GM12891 (cell line): ENCODE measurements at regions not wholly inside any gene's neighbourhood (a gene's known extent, or its start where the extent isn't known, plus 50 kb on each side); places are given as distances from the start of the nearest gene placed in this dataset.

ENCODE experiments used
- PAX5 ChIP-seq: IDR thresholded peaks from 2 replicates; pipeline ENCODE4 v1.6.1; 2011; ENCODE audit warnings: low read length, moderate library complexity, mild to moderate bottlenecking; ENCODE audit not compliant: insufficient read depth, severe bottlenecking
- POLR2A ChIP-seq: IDR thresholded peaks from 2 replicates; pipeline ENCODE4 v1.6.1; 2011; ENCODE audit warnings: low read depth, low read length, control low read depth
- POLR2AphosphoS5 ChIP-seq: IDR thresholded peaks from 2 replicates; pipeline ENCODE4 v1.6.1; 2011; ENCODE audit warnings: low read depth, low read length, control low read depth
- POU2F2 ChIP-seq: IDR thresholded peaks from 2 replicates; pipeline ENCODE4 v1.6.1; 2011; ENCODE audit warnings: low read depth, mild to moderate bottlenecking, control low read depth, low read length, moderate library complexity
- SPI1 ChIP-seq: IDR thresholded peaks from 2 replicates; pipeline ENCODE4 v1.6.1; 2011; ENCODE audit warnings: low read depth, low read length, control low read depth
- TAF1 ChIP-seq: IDR thresholded peaks from 2 replicates; pipeline ENCODE4 v1.6.1; 2011; ENCODE audit warnings: low read depth, low read length, control low read depth

GRCh38 chr2:101614127-101614759 lies 83.3 kb upstream of the MAP4K4 start:
- TF ChIP-seq POLR2AphosphoS5 = no peak
- no peak for TF ChIP-seq POLR2A
- no peak for TF ChIP-seq POU2F2
- no peak for TF ChIP-seq SPI1
- no peak for TF ChIP-seq PAX5
- TF ChIP-seq TAF1 = no peak
